ENCODE measurements at regions not wholly inside any gene's neighbourhood (a gene's known extent, or its start where the extent isn't known, plus 50 kb on each side); places are given as distances from the start of the nearest gene placed in this dataset.
"Not testable (repeated sequence)": the region's sequence is repeated elsewhere in the genome, so short reads cannot be mapped to it uniquely, and the experiment has no call there.

DNA sequence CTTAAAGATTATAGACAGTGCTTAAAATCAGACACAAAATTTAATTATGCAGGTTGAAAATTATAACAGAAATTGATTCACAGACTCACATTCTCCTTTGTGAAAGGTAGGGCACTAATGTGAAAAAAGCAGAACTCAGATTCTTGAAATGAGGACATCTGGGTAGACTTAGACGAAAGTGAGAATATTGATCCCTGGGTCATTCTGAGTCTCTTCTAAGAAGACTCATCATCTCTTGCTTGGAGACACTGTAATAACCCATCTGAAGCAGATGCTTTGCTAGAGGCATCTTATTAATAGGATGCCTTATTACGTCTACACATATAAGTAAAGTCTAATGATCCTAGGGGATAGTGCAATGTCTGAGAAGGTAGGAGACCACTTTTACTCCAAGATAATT lies 274.4 kb downstream of the HINT1 start:
- no peak for DNase-seq
- Mint-ChIP-seq H3K27me3 (ENCODE audit: low read depth in 3 of 3) (peaks cover 2 to 10% (median 4%) of the 10 kb centered on the region in 3 donors), H3K36me3 (peaks cover 0 to 5% (median 0%) of the 10 kb centered on the region in 3 donors), H3K4me1 (no peaks in the 10 kb centered on the region), H3K9me3 (peaks cover 0 to 6% (median 0%) of the 10 kb centered on the region in 6 donors), H3K27ac (no peak overlapping the region), H3K4me3 (no peak overlapping the region)

DNA sequence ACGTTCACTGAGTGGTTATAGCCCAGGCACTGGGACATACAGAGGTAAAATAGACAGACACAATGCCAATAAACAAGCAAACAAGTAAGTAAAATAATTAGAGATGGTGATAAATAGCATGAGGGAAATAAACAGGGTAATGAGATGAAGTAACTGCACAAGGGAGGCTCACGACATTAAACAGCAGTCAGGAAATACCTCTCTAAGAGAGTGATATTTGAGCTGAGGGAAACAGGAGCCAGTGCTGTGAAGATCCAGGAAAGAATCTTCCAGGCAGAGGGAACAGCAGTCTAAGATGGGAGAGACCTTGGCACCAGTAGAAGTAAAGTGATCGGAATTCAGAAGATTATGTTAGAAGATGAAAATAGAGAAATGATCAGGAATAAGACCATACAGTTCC lies 279.4 kb downstream of the HINT1 start:
- no peak for DNase-seq
- peaks cover 0 to 4% (median 2%) of the 10 kb centered on the region in 3 donors for H3K27me3 Mint-ChIP-seq (ENCODE audit: low read depth in 3 of 3)
- H3K9me3 Mint-ChIP-seq, result peaks cover 0 to 1% (median 0%) of the 10 kb centered on the region in 6 donors
- H3K36me3 Mint-ChIP-seq, result no peaks in the 10 kb centered on the region
- H3K27ac Mint-ChIP-seq, result no peak overlapping the region
- no peak overlapping the region for H3K4me3 Mint-ChIP-seq
- H3K4me1 Mint-ChIP-seq, result no peaks in the 10 kb centered on the region

- H3K27ac Mint-ChIP-seq, result no peak overlapping the region
- H3K27me3 Mint-ChIP-seq (ENCODE audit: low read depth in 3 of 3), result peaks cover 0 to 4% (median 2%) of the 10 kb centered on the region in 3 donors
- H3K4me3 Mint-ChIP-seq, result no peak overlapping the region
These were observed 280.0 kb downstream of the HINT1 start for GRCh38 chr5:130885027-130885426.

GRCh38 chr5:130884023-130884422 lies 281.0 kb downstream of the HINT1 start:
- no peak for DNase-seq
- H3K27ac Mint-ChIP-seq, result no peak overlapping the region
- peaks cover 0 to 1% (median 0%) of the 10 kb centered on the region in 6 donors for H3K9me3 Mint-ChIP-seq
- no peak overlapping the region for H3K4me3 Mint-ChIP-seq
- H3K27me3 Mint-ChIP-seq (ENCODE audit: low read depth in 3 of 3), result peaks cover 0 to 8% (median 2%) of the 10 kb centered on the region in 3 donors
- H3K4me1 Mint-ChIP-seq, result no peaks in the 10 kb centered on the region
- no peaks in the 10 kb centered on the region for H3K36me3 Mint-ChIP-seq

More at GRCh38 chr5:130885027-130885426, 280.0 kb downstream of the HINT1 start:
- H3K4me1 Mint-ChIP-seq, result no peaks in the 10 kb centered on the region
- no peaks in the 10 kb centered on the region for H3K36me3 Mint-ChIP-seq
- no peak for DNase-seq
- H3K9me3 Mint-ChIP-seq, result peaks cover 0 to 1% (median 0%) of the 10 kb centered on the region in 6 donors

DNA sequence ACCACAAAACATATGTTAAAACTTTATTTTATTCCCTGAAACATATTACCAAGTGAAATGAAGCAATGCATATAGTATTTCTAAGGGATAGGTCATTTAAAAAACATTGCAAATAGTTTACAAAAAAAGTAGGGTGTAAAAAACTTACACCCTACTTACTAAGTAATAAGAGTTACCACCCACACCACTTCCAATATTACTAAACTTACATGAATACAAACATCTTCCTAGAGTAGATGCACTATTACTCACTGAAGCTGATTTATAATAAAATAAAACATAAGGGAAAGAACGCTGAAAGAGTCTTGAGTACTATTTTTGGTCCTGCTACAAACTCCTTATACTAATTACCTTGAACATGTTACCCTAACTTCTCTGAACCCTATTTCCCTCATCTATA lies 289.4 kb downstream of the HINT1 start:
- Mint-ChIP-seq H3K36me3 (no peaks in the 10 kb centered on the region), H3K27me3 (ENCODE audit: low read depth in 3 of 3) (peaks cover 0 to 8% (median 3%) of the 10 kb centered on the region in 3 donors), H3K4me3 (no peak overlapping the region), H3K4me1 (no peaks in the 10 kb centered on the region), H3K27ac (no peak overlapping the region), H3K9me3 (no peaks in the 10 kb centered on the region)
- DNase-seq, result no peak

GRCh38 chr5:130874861-130875417 lies 290.1 kb downstream of the HINT1 start:
- Mint-ChIP-seq H3K27ac (no peak overlapping the region), H3K4me1 (no peaks in the 10 kb centered on the region), H3K36me3 (no peaks in the 10 kb centered on the region), H3K27me3 (ENCODE audit: low read depth in 3 of 3) (peaks cover 0 to 8% (median 3%) of the 10 kb centered on the region in 3 donors), H3K9me3 (no peaks in the 10 kb centered on the region), H3K4me3 (no peak overlapping the region)
- DNase-seq, result no peak

DNA sequence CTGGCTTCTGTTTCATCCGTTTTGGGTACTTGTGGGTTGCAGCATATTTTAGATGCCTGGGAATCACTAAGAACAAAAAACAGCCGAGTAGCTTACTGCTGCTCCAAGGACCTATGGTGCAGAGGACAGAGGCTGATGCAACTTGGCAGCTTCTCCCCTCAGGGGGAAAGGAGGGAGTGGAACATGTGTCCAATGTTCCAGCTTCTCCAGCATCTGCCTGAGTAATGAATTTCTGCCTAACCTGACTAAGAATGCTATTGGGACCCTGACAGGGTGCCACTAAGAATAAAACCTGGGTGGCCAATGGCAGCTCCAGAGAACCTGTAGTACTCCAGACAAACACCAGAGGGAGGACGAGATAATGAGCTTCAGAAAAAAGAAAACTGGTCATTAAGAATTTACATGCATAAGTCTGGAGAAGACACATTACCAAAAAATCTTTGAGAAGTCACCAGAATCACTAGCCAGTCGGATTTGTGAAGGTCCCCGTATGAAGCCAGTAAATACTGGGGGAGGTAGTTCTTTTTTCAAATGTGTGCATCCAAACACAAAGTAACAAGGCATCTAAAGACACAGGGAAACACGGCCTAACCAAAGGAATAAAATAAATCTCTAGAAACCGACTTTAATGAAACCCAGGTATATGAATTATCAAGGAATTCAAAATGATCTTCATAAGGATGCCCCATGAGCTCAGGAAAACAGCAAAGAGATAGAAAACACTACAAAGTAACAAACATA lies 293.5 kb downstream of the HINT1 start:
- no peaks in the 10 kb centered on the region for H3K4me1 Mint-ChIP-seq
- DNase-seq, result peak; percentile 21 to 38 (median 29)
- H3K9me3 Mint-ChIP-seq, result no peaks in the 10 kb centered on the region
- no peaks in the 10 kb centered on the region for H3K36me3 Mint-ChIP-seq
- no peak overlapping the region for H3K27ac Mint-ChIP-seq
- peaks cover 0 to 4% (median 3%) of the 10 kb centered on the region in 3 donors for H3K27me3 Mint-ChIP-seq (ENCODE audit: low read depth in 3 of 3)
- no peak overlapping the region for H3K4me3 Mint-ChIP-seq

DNA sequence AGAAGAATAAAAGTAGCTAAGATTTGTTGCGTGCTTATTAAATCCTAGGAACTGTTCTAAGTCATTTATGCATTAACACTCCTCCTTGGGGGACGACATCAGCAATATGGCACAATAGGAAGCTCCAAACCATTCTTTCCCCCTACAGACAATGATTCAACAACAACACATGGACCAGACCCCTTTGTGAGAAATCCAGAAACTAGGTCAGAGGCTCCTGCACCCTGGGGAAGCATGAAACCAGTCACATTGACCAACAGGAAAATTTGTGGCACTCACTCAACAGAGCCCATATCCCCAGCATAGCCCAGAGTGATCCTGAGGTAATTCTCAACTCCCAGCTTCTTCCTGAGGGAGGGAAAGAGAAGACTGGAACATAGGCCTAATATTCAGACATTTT lies 294.4 kb downstream of the HINT1 start:
- H3K4me3 Mint-ChIP-seq, result no peak overlapping the region
- DNase-seq, result no peak
- H3K9me3 Mint-ChIP-seq, result no peaks in the 10 kb centered on the region
- H3K4me1 Mint-ChIP-seq, result no peaks in the 10 kb centered on the region
- no peak overlapping the region for H3K27ac Mint-ChIP-seq
- H3K36me3 Mint-ChIP-seq, result no peaks in the 10 kb centered on the region
- H3K27me3 Mint-ChIP-seq (ENCODE audit: low read depth in 3 of 3), result peaks cover 0 to 3% (median 2%) of the 10 kb centered on the region in 3 donors

DNA sequence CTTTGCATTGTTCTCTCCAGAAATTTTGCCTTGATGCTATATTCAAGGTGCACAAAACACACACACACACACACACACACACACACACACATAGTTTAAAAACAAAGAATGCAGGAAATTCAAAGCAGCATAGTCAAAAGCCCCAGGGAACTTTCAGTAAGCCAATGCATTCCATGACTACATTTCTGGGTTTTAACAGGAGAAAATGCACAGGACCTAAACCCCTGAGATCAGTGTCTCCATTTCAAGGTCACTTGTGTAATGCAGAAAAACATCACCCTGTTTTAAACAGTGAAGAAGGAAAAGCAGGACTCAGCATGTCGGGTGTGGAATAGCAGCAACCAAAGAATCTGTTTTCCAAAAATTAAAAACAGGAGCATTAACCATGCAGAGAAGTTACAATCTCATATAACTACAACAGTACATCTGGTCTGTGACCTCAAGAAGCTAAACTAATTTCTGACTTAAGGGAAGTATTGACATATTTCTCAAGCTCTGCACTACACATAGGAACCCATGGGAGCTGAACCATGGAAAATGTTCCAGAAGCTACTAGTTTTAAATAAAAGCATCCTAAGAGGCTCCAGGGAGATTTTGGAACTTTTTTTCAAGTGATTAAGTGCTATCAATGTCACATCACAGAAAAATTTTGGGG lies 296.7 kb downstream of the HINT1 start:
- no peaks in the 10 kb centered on the region for H3K36me3 Mint-ChIP-seq
- H3K4me1 Mint-ChIP-seq, result no peaks in the 10 kb centered on the region
- H3K27me3 Mint-ChIP-seq (ENCODE audit: low read depth in 3 of 3), result peaks cover 0 to 3% (median 2%) of the 10 kb centered on the region in 3 donors
- H3K4me3 Mint-ChIP-seq, result no peak overlapping the region
- no peak for DNase-seq
- no peak overlapping the region for H3K27ac Mint-ChIP-seq
- no peaks in the 10 kb centered on the region for H3K9me3 Mint-ChIP-seq

DNA sequence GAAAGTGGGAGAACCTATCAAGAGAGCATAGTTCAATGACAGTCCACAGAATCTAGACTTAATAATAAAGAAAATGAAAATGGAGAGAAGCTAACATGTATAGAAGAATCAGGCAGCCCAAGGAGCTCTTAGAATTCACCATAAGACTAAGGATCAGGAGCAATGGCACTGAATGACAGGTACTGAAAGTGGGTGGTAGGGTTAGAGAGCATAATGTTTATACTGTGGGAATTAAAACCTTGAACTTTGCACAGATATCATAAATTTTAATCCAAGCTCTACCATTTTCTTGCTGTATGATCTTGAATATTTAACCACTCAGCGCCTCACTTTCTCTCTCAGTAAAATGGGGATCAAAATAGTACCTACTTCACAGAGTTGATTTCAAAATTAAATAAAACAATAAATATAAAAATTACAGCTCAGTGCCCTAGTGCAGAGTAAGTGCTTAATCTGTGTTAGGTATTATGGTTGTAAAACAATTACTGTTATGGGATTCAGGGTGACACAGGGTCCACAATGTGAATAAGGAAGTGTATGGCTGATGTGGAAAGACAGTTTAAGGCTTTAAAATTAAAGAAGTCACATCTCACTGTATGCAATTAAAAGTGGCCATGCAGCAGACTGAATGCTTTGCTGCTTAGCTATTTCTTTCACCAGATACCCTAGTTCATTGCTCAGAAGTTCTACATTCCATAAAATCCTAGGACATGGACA lies 319.8 kb downstream of the HINT1 start:
- H3K9me3 Mint-ChIP-seq, result peaks cover 1 to 16% (median 11%) of the 10 kb centered on the region in 6 donors
- no peak overlapping the region for H3K4me3 Mint-ChIP-seq
- no peak overlapping the region for H3K27ac Mint-ChIP-seq
- H3K36me3 Mint-ChIP-seq, result peaks cover 0 to 4% (median 0%) of the 10 kb centered on the region in 3 donors
- peaks cover 2 to 8% (median 4%) of the 10 kb centered on the region in 3 donors for H3K27me3 Mint-ChIP-seq (ENCODE audit: low read depth in 3 of 3)
- no peaks in the 10 kb centered on the region for H3K4me1 Mint-ChIP-seq
- DNase-seq, result no peak

DNA sequence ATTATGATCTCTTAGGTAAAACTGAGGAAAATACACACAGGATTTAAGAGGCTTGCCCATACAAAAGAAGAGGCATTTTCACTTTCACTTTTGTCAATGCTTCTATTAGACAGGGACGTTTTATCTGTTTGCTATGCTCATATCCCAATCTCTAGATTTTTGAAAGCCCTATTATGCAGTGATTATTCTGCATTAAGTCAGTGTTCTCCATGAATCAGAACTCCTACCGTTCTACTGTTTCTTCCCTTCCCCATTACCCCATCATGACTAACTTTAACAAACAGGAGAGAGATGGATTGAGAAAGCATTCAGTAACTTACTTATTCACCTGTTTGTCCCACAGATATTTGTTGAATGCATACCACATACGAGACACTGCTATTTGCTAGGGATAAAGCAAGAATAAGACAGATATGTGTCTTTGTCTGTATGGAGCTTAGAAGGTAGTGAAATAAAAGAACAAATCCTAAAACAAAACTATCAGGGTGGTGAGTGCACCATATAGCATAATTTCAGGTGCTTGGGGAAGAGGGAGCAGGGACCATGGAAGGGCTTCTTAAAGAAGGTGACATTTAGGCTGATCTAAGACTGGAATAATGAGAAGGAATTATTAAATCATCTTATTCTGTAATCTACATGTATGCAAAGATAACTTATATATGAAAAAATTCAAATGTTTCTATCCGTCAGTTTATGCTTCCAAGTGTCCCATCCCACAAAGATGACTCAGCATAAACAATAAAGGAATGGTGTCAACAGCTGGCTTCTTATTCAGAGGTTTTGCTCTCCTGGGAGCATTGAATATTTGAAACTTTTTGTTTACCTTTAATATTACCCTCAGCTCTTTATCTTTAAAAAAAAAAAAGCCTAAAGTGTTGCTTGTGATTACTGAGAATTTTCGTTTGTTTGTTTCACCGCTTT lies 328.1 kb downstream of the HINT1 start:
- H3K9me3 Mint-ChIP-seq, result peaks cover 0 to 6% (median 0%) of the 10 kb centered on the region in 6 donors
- peak in 2 of 3 donors; percentile 4 to 6 for DNase-seq

DNA sequence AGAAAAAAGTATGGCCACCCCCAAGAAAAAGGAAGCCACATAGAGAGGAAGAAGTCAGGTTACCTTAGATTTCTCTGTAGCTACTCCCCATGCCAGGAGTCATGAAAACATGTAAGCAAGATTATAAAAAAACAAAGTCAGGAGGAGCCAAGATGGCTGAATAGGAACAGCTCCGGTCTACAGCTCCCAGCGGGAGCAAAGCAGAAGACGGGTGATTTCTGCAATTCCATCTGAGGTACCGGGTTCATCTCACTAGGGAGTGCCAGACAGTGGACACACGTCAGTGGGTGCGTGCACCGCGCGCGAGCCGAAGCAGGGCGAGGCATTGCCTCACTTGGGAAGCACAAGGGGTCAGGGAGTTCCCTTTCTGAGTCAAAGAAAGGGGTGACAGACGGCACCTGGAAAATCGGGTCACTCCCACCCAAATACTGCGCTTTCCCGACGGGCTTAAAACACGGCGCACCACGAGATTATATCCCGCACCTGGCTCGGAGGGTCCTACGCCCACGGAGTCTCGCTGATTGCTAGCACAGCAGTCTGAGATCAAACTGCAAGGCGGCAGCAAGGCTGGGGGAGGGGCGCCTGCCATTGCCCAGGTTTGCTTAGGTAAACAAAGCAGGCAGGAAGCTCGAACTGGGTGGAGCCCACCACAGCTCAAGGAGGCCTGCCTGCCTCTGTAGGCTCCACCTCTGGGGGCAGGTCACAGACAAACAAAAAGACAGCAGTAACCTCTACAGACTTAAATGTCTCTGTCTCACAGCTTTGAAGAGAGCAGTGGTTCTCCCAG lies 347.3 kb downstream of the HINT1 start:
- H3K4me1 Mint-ChIP-seq; DNase-seq; H3K27me3 Mint-ChIP-seq (ENCODE audit: low read depth in 3 of 3); H3K4me3 Mint-ChIP-seq; H3K36me3 Mint-ChIP-seq; H3K9me3 Mint-ChIP-seq; H3K27ac Mint-ChIP-seq: not testable (repeated sequence)

More for the DNA sequence above, 328.1 kb downstream of the HINT1 start:
- peaks cover 0 to 3% (median 2%) of the 10 kb centered on the region in 3 donors for H3K27me3 Mint-ChIP-seq (ENCODE audit: low read depth in 3 of 3)
- peaks cover 13 to 17% of the 10 kb centered on the region in 2 donors for H3K4me1 Mint-ChIP-seq
- H3K36me3 Mint-ChIP-seq, result peaks cover 0 to 4% (median 0%) of the 10 kb centered on the region in 3 donors
- peak overlapping the region in 5 of 6 donors; percentile 49 to 91 (median 61) for H3K27ac Mint-ChIP-seq
- peak overlapping the region; percentile 80 to 87 (median 85) for H3K4me3 Mint-ChIP-seq

Data from immature natural killer cell (primary cell).